AG09319 (cell line): ENCODE measurements at regions not wholly inside any gene's neighbourhood (a gene's known extent, or its start where the extent isn't known, plus 50 kb on each side); places are given as distances from the start of the nearest gene placed in this dataset.

Experiments used
- DNase-seq: peaks from one replicate; pipeline ENCODE4 v3.0.0-alpha.2; 2010; ENCODE audit warnings: low read depth; ENCODE audit errors: extremely low read depth
- CTCF ChIP-seq: IDR thresholded peaks from 2 replicates; pipeline ENCODE4 v1.5.1; 2011; ENCODE audit warnings: low read depth, mild to moderate bottlenecking, inconsistent platforms, low read length, moderate library complexity

GRCh38 chr1:186736971-186737685 lies 56.9 kb upstream of the PTGS2 start:
- no peak for DNase-seq
- no peak for TF ChIP-seq CTCF

GRCh38 chr1:186735463-186735862 lies 55.2 kb upstream of the PTGS2 start:
- no peak for DNase-seq
- no peak for TF ChIP-seq CTCF

GRCh38 chr1:186730951-186731729 lies 50.9 kb upstream of the PTGS2 start:
- DNase-seq: no peak
- no peak for TF ChIP-seq CTCF
